ENCODE measurements at regions not wholly inside any gene's neighbourhood (a gene's known extent, or its start where the extent isn't known, plus 50 kb on each side); places are given as distances from the start of the nearest gene placed in this dataset.

GRCh38 chr3:145750657-145751056 lies 410.3 kb downstream of the PLOD2 start:
- no peak for TF ChIP-seq REST (IDR thresholded peaks at IDR 0.05; ENCODE audit: low read depth)
- no peak for TF ChIP-seq YY1 (IDR thresholded peaks at IDR 0.05; ENCODE audit: low read depth)
- TF ChIP-seq FOXM1 (IDR thresholded peaks at IDR 0.05; ENCODE audit: borderline replicate concordance, low read depth): no peak
- no peak for TF ChIP-seq USF1 (IDR thresholded peaks at IDR 0.05)
- TF ChIP-seq CEBPB (IDR thresholded peaks at IDR 0.05): no peak
- no peak for TF ChIP-seq EP300 (IDR thresholded peaks at IDR 0.05; ENCODE audit: borderline replicate concordance)
- no peak for TF ChIP-seq TAF1 (IDR thresholded peaks at IDR 0.05; ENCODE audit: low read depth)
- TF ChIP-seq EGR1 (IDR thresholded peaks at IDR 0.05): no peak

- TF ChIP-seq TAF1 (IDR thresholded peaks at IDR 0.05; ENCODE audit: low read depth) (no peak), NFIC (IDR thresholded peaks at IDR 0.05) (no peak), USF1 (IDR thresholded peaks at IDR 0.05) (no peak), ZBTB7A (IDR thresholded peaks at IDR 0.05; ENCODE audit: low read depth) (no peak), EP300 (IDR thresholded peaks at IDR 0.05; ENCODE audit: borderline replicate concordance) (no peak), FOXM1 (IDR thresholded peaks at IDR 0.05; ENCODE audit: borderline replicate concordance, low read depth) (no peak), YY1 (IDR thresholded peaks at IDR 0.05; ENCODE audit: low read depth) (no peak), EGR1 (IDR thresholded peaks at IDR 0.05) (no peak), CEBPB (IDR thresholded peaks at IDR 0.05) (no peak), TEAD4 (IDR thresholded peaks at IDR 0.05) (no peak), RAD21 (IDR thresholded peaks at IDR 0.05; ENCODE audit: low read depth) (no peak), MAX (IDR thresholded peaks at IDR 0.05) (no peak), REST (IDR thresholded peaks at IDR 0.05; ENCODE audit: low read depth) (no peak), TCF12 (IDR thresholded peaks at IDR 0.05; ENCODE audit: low read depth) (no peak), CREB1 (IDR thresholded peaks at IDR 0.05; ENCODE audit: low read depth) (no peak)
Observed at GRCh38 chr3:145752576-145752975, 408.4 kb downstream of the PLOD2 start.

- TF ChIP-seq EGR1 (IDR thresholded peaks at IDR 0.05): no peak
- TF ChIP-seq USF1 (IDR thresholded peaks at IDR 0.05): no peak
- TF ChIP-seq FOXM1 (IDR thresholded peaks at IDR 0.05; ENCODE audit: borderline replicate concordance, low read depth): no peak
- TF ChIP-seq TAF1 (IDR thresholded peaks at IDR 0.05; ENCODE audit: low read depth): no peak
- no peak for TF ChIP-seq TCF12 (IDR thresholded peaks at IDR 0.05; ENCODE audit: low read depth)
- no peak for TF ChIP-seq TEAD4 (IDR thresholded peaks at IDR 0.05)
- no peak for TF ChIP-seq RAD21 (IDR thresholded peaks at IDR 0.05; ENCODE audit: low read depth)
- TF ChIP-seq CEBPB (IDR thresholded peaks at IDR 0.05): no peak
- no peak for TF ChIP-seq NFIC (IDR thresholded peaks at IDR 0.05)
- TF ChIP-seq CREB1 (IDR thresholded peaks at IDR 0.05; ENCODE audit: low read depth): no peak
- no peak for TF ChIP-seq EP300 (IDR thresholded peaks at IDR 0.05; ENCODE audit: borderline replicate concordance)
- no peak for TF ChIP-seq REST (IDR thresholded peaks at IDR 0.05; ENCODE audit: low read depth)
- TF ChIP-seq YY1 (IDR thresholded peaks at IDR 0.05; ENCODE audit: low read depth): no peak
Observed at GRCh38 chr3:145754605-145755289, 406.2 kb downstream of the PLOD2 start.

- no peak for TF ChIP-seq REST (IDR thresholded peaks at IDR 0.05; ENCODE audit: low read depth)
Observed at GRCh38 chr3:145760036-145760435, 400.9 kb downstream of the PLOD2 start.
